ENCODE measurements at regions not wholly inside any gene's neighbourhood (a gene's known extent, or its start where the extent isn't known, plus 50 kb on each side); places are given as distances from the start of the nearest gene placed in this dataset.

DNA sequence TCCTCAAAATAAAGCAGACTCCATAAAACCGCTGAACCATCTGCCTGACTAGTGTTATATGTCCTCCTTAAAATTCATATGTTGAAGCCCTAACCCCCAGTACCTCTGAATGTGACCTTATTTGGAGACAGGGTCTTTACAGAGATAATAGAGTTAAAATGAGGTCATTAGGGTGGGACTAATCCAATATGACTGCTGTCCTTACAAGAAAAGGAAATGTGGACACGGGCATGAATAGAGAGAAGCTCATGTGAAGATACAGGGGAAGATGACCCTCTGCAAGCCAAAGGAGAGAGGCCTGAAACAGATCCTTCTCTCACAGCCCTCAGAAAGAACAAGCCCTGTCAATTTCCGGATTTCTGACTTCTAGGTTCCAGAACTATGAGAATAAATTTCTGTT is 82.0 kb upstream of the KLHL13 start:
- TF ChIP-seq, protein P1, sequence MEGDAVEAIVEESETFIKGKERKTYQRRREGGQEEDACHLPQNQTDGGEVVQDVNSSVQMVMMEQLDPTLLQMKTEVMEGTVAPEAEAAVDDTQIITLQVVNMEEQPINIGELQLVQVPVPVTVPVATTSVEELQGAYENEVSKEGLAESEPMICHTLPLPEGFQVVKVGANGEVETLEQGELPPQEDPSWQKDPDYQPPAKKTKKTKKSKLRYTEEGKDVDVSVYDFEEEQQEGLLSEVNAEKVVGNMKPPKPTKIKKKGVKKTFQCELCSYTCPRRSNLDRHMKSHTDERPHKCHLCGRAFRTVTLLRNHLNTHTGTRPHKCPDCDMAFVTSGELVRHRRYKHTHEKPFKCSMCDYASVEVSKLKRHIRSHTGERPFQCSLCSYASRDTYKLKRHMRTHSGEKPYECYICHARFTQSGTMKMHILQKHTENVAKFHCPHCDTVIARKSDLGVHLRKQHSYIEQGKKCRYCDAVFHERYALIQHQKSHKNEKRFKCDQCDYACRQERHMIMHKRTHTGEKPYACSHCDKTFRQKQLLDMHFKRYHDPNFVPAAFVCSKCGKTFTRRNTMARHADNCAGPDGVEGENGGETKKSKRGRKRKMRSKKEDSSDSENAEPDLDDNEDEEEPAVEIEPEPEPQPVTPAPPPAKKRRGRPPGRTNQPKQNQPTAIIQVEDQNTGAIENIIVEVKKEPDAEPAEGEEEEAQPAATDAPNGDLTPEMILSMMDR (conservative IDR thresholded peaks at IDR 0.05): no peak
- 83% methylated on average over 3 of the region's 3 CpGs; no CpG with 5 or more reads in 1 of the 2 experiments for WGBS, 2 experiments (ENCODE audit: insufficient coverage in 1 of 2, insufficient read length in 1 of 2)
- H3K27me3 Mint-ChIP-seq (ENCODE audit: insufficient read depth): no peaks in the 10 kb centered on the region

DNA sequence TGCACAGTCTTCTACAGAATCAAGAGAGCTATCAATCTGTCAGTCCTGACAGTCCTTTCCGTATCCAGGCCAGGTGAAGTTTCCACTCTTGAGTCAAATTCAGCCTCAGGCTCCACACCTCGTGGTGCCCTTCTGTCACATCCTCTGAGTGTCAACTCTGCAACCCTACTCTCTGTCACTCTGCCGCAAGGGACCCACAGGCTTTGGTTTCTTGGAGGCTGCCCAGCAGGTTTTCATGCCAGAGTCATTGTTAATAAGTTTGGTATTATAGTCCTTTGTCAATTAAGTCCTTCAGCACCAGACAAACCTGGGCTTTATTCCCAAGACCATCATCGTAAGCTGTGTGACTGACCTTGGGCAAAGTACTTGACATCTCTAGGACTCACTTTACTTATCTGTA is 83.4 kb upstream of the KLHL13 start:
- Histone ChIP-seq H3K27ac (ENCODE audit: low read depth, low read length) (no peak overlapping the region), H3K4me3 (ENCODE audit: low read length) (no peak overlapping the region), H3K9me3 (ENCODE audit: control insufficient read depth, low read length) (no peaks in the 10 kb centered on the region), H3K4me1 (ENCODE audit: control insufficient read depth, insufficient read depth, low read length) (no peaks in the 10 kb centered on the region), H3K36me3 (ENCODE audit: control insufficient read depth, insufficient read depth, low read length) (no peaks in the 10 kb centered on the region), H3K27me3 (ENCODE audit: control insufficient read depth, insufficient read depth, low read length, poor library complexity, severe bottlenecking) (no peaks in the 10 kb centered on the region), H3K9ac (ENCODE audit: extremely low read depth, low read length, poor library complexity, severe bottlenecking) (no peak overlapping the region)
- H3K4me1 Mint-ChIP-seq: no peaks in the 10 kb centered on the region
- H3K4me3 Mint-ChIP-seq: no peak overlapping the region
- no peak overlapping the region for H3K27ac Mint-ChIP-seq
- H3K9me3 Mint-ChIP-seq: peaks cover 54% of the 10 kb centered on the region
- DNase-seq: no peak
- no peaks in the 10 kb centered on the region for H3K27me3 Mint-ChIP-seq (ENCODE audit: insufficient read depth)
- 91 to 100% methylated on average over 2 to 3 of the region's 4 CpGs for WGBS, 2 experiments (ENCODE audit: insufficient coverage in 1 of 2, insufficient read length in 1 of 2)
- no peaks in the 10 kb centered on the region for H3K36me3 Mint-ChIP-seq (ENCODE audit: low read depth)
- TF ChIP-seq, protein P1 (conservative IDR thresholded peaks at IDR 0.05): no peak

More for the DNA sequence above, 82.0 kb upstream of the KLHL13 start:
- H3K9me3 ChIP-seq (ENCODE audit: control insufficient read depth, low read length): no peaks in the 10 kb centered on the region
- H3K4me3 Mint-ChIP-seq: no peak overlapping the region
- no peaks in the 10 kb centered on the region for H3K27me3 ChIP-seq (ENCODE audit: control insufficient read depth, insufficient read depth, low read length, poor library complexity, severe bottlenecking)
- H3K27ac Mint-ChIP-seq: no peak overlapping the region
- no peak overlapping the region for H3K4me3 ChIP-seq (ENCODE audit: low read length)
- no peaks in the 10 kb centered on the region for H3K36me3 Mint-ChIP-seq (ENCODE audit: low read depth)
- no peak overlapping the region for H3K9ac ChIP-seq (ENCODE audit: extremely low read depth, low read length, poor library complexity, severe bottlenecking)
- no peaks in the 10 kb centered on the region for H3K4me1 Mint-ChIP-seq
- no peak for DNase-seq
- no peak overlapping the region for H3K27ac ChIP-seq (ENCODE audit: low read depth, low read length)
- peaks cover 56% of the 10 kb centered on the region for H3K9me3 Mint-ChIP-seq
- H3K36me3 ChIP-seq (ENCODE audit: control insufficient read depth, insufficient read depth, low read length): no peaks in the 10 kb centered on the region
- H3K4me1 ChIP-seq (ENCODE audit: control insufficient read depth, insufficient read depth, low read length): no peaks in the 10 kb centered on the region

GRCh38 chrX:118205421-118206395 is 89.1 kb upstream of the KLHL13 start:
- no peaks in the 10 kb centered on the region for H3K27me3 Mint-ChIP-seq (ENCODE audit: insufficient read depth)
- no peak overlapping the region for H3K27ac Mint-ChIP-seq
- H3K36me3 Mint-ChIP-seq (ENCODE audit: low read depth): no peaks in the 10 kb centered on the region
- H3K27ac ChIP-seq (ENCODE audit: low read depth, low read length): no peak overlapping the region
- no peaks in the 10 kb centered on the region for H3K4me1 ChIP-seq (ENCODE audit: control insufficient read depth, insufficient read depth, low read length)
- no peak for DNase-seq
- H3K9me3 Mint-ChIP-seq: peaks cover 42% of the 10 kb centered on the region
- no peaks in the 10 kb centered on the region for H3K27me3 ChIP-seq (ENCODE audit: control insufficient read depth, insufficient read depth, low read length, poor library complexity, severe bottlenecking)
- no peak overlapping the region for H3K9ac ChIP-seq (ENCODE audit: extremely low read depth, low read length, poor library complexity, severe bottlenecking)
- WGBS, 2 experiments (ENCODE audit: insufficient coverage in 1 of 2, insufficient read length in 1 of 2): 86% methylated on average over 5 of the region's 8 CpGs; no CpG with 5 or more reads in 1 of the 2 experiments
- H3K4me1 Mint-ChIP-seq: no peaks in the 10 kb centered on the region
- no peaks in the 10 kb centered on the region for H3K36me3 ChIP-seq (ENCODE audit: control insufficient read depth, insufficient read depth, low read length)
- no peak overlapping the region for H3K4me3 Mint-ChIP-seq
- H3K9me3 ChIP-seq (ENCODE audit: control insufficient read depth, low read length): no peaks in the 10 kb centered on the region
- no peak overlapping the region for H3K4me3 ChIP-seq (ENCODE audit: low read length)
- TF ChIP-seq, protein P1 (conservative IDR thresholded peaks at IDR 0.05): no peak

Measured in endodermal cell (in vitro differentiated cells).